AG20443 (cell line): ENCODE measurements at regions not wholly inside any gene's neighbourhood (a gene's known extent, or its start where the extent isn't known, plus 50 kb on each side); places are given as distances from the start of the nearest gene placed in this dataset.
A peak's percentile ranks its signal among the peaks of the same experiment; 100 is the strongest.

Experiments used
- DNase-seq: peaks from one replicate; pipeline ENCODE4 v3.0.0; 2012; ENCODE audit warnings: low spot score, mixed read lengths

DNA sequence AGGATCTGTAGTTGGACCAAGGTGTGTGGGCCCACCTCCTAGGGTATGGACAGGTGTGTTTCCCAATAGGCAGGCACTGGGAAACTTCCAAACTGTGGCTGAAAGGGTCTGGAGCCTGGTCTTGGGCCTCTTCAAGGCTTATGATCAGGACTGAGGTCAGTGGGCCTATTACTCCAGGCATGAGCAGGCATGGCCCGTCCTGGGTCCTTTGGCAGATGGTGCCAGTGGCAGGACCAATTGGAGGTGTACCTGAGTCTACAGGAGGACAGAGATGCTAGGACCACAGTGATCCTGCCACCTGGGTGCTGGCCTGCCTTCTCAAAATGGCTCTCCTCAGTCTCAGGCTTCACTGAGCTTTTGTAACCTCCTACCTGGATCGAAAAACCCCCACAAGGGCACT is 95.4 kb downstream of the RAB18 start:
- no peak for DNase-seq

DNA sequence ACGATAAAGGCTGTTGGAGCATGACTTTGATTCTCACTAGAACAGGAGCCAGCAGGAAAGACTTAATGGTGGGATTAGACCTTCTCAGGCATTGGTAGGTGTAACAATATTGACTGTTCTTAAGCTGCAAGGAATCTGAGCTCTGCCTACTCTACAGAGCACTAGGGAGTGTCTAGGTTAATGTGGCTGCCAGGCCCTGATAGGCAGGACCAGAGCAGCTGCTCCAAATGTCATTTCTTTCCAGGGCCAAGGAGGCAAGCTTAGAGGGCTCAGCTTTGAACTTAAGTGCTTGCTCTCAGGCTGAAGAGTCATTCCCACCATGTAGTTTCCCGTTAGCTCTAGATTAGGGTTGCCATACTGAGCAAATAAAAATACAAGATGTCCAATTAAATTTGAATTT is 96.8 kb downstream of the RAB18 start:
- no peak for DNase-seq

DNA sequence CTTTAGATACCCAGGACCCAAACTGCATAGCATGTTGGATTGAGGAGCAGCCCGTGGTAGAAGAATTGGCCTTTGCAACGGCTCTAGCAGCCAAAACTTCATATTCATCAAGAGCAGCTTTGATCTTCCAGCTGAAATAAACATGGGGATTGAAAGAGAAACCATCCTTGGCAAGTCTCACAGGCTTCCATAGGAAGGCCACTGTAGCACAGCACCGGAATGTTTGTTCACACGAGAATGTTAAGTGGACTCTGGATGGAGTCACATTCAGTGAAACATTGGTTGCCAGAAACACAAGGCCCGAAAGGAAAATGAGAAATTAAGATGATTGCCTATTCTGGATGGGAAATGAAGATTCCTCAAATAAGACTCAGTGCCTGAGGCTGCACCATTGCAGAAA is 97.4 kb downstream of the RAB18 start:
- DNase-seq = peak; percentile 39

DNA sequence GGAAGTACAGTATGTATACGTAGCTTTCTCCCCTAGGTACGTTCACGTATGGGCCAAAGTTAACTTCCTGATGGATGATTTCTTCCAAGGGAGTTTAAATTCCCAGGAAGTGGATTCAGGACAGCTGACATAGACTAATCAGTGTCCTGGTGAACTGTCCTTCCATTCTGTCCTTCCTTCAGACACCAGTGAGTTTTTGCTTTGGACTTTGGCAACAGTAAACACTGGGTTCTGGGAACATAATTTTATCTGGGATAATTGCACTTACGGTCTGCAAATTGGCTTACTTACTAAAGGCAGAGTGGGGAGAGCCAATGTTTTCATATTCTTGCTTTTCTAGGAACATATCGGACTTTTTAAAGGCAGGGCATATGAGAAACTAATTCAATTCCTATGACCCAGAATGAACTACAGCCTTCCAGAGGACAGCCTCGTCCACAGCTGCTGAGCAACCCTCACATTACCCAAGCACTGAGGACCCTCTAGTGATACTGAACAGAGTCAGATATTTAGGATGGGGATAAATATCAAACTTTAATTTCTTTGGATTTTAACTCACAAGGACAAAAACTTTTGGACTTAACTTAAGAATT is 97.9 kb downstream of the RAB18 start:
- DNase-seq = no peak

DNA sequence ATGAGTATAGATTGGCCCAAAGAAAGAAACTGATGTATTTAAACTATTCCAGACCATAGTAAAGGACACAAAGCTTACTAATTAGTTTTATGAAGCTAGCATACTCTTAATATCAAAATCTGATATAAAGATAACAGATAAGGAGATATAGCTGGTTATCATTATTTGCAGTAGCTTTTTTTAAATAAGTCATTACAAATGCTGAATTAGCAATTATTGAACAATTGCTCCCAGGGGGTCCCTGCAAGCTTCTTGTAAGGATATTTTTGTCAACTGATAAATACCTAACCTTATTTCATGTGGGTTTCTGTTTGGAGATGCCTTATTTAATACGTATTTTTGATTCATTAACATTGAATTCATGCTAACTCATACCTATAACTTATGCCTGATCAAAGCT is 99.0 kb downstream of the RAB18 start:
- no peak for DNase-seq

DNA sequence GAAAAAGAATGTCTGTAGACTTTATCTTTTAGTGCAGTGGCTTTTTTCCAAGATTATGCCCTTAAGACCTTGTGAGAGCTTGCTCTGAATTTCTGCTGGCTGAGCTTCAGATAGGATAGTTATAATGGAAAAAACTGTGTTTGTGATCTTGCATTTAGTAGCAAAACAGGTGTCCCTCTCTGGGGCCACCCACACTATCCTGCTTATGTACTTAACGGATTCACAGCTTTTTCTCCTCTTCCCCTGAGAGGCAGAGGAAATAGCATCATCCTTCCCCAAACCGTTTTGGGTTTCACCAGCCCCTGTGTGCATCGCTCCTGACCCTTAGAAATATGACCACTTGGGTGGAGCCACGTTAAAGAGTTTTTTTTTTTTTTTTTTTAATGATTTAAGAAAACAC is 101.2 kb downstream of the RAB18 start:
- no peak for DNase-seq

DNA sequence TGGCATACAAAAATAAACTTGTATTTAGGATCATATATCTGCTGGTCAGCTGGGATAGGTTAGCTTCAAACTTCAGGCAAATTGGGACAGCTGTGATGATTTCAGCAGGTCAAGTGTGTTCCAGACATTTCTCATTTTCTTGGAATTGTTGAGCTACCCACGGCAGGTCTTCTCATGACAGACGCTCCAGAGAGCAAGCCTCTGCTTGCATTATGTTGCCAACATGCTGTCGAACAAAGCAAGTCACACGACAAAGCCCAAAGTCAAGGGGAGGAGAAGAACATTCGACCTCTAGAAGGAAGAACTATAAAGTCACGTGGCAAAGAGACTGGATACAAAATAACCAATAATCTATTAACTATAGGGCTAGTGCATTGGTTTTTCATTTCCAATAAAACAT is 103.5 kb downstream of the RAB18 start:
- no peak for DNase-seq

DNA sequence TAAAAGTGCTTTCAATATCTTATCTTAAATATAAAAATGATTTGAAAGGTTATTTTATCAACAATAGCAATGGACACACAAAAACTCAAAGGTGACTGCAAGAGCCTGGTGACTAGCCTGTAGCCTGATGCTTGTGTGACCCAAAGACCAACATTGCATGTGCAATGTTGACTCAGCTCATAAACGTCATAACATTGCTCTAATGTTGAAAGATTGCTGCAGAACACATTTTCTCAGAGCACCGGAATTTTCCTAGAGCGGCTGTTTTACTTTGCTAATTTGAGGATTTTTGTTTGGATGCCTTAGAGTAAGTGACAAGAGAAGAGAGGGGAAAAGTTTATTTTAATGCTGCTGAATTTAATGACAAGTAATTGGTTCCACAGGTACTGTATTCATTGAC is 107.1 kb downstream of the RAB18 start:
- peak; percentile 87 for DNase-seq

DNA sequence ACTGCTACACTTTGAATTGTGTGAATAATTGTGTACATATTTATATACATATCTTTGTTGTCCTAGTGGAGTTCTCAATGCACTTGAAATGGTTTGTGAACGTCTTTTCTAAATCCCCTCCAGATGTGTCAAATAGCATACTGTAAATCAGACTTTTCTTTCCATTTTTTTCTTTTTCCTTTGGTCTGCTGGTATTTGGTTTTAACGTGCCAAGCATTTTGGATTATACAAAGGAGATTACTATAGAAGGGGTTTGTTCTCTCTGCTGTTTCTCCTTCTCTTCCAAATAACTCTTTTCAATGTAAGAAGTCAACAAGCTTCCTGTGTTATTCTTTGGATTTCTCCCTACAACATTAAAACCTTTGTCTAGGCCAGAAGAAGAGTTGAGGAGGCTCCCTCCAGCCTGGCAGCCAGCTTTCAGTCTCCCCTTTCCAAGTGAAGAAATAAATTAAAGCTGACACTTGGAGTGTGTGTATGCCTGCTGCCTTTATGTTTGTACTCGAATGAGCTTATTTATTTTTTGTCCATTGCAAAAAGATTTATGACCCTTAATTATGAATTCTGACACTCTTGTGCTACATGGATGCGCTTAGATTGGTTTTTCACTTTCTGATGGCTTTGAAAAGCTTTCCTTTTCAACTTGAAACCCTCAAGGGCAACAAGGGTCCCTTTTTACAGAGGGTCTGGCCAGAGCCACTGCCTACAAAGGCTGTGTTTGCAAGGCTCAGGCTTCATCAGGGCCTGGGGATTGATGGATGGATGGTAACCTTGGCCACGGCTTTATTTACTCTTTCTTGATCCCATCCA is 107.8 kb downstream of the RAB18 start:
- no peak for DNase-seq

DNA sequence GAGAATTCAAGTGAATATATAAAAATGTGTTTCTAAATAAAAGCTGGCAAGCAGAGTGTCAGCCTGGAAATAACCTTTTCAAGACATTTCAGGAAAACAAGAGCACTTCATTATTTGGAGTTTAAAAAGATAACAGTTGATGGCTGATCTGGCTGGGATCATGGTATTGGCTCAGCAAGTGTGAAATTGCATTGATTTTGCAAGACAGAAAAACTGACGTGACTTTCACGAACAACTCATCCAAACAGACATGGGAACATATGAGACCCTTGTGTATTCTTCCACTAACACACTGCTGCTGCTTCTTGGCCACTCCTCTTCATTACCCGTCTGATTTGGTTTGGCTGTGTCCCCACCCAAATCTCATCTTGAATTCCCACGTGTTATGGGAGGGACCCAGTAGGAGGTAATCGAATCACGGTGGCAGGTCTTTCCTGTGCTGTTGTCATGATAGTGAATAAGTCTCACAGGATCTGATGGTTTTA is 108.5 kb downstream of the RAB18 start:
- DNase-seq = no peak

DNA sequence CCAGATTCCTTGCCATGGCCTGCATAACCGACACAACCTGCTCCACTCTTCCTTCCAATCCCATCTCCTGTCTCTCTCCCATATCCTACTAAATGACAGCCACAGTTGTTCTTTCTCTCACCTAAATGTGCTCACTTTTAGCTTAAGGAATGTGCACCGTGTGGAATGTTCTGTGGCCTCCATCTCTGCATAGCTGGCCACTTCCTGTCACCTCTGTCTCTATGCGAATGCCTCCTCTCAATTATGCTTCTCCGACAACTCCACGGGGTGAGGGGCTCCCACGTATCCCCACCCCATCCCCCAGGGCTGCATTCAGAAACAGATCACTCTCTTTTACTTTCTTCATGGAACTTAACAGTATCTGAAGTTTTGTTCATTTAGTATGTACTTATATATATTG is 110.7 kb downstream of the RAB18 start:
- no peak for DNase-seq

DNA sequence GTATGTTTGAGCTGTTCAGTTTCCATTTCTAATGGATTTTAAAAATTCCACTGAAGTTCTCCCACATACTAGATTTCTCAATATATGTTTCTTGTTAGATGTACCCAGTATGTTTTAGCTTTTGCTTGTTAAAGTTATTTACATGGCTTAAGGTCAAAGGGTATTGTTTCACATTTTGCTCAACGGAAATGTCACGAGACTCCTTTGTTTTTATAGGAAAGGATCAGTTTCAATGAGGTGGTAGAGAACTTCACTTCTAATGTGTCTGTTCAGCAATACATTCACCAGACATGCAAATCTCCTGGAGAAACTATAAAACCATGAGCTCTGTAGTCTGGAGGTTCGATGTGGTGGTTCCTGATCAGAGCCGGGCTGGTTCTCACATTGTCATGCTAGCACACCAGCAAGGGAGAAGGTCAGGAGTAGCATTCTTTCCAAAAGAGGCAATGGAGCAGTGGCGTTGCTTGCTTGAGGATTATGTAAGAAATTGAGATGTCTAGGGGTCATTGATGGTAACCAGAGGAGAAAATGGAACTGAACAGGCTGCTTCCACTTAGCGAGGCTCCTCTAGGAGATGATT is 114.0 kb downstream of the RAB18 start:
- no peak for DNase-seq

DNA sequence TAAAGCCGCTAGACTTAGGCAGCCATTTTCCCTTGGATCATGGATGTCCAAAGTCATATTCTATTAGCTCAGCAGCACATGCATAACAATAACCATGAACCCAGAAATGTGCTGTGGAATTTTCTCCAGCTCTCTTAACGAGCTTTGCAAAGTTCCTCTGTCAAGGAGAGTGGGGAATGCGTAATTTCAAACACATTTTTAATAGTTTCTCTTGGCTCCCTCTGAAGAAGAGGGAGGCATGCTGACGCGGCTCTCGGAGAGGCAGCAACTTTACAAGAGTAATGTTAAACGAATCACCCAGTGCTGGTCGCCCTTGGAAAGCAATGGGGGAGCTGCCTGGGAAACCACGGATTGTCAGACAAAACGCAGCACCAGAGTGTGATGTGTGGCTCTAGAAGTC is 114.8 kb downstream of the RAB18 start:
- DNase-seq = peak; percentile 64

DNA sequence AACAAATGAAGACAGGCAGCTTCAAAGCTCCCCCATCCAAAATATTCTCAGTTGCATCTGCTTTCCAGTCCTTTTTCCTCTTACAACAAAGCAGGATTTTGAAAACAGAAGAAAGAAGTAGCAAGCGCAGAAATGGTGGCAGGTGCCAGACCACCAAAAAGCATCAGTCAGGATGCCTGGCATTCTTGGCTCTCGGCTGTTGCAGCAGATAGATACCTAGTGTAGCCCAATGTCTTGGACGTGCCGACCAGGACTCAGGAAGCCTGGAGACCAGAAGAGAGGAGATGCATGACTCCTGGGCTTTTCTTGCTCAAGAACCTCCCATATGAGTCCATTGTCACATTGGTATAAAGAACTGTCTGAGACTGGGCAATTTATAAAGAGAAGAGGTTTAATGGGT is 115.2 kb downstream of the RAB18 start:
- no peak for DNase-seq

DNA sequence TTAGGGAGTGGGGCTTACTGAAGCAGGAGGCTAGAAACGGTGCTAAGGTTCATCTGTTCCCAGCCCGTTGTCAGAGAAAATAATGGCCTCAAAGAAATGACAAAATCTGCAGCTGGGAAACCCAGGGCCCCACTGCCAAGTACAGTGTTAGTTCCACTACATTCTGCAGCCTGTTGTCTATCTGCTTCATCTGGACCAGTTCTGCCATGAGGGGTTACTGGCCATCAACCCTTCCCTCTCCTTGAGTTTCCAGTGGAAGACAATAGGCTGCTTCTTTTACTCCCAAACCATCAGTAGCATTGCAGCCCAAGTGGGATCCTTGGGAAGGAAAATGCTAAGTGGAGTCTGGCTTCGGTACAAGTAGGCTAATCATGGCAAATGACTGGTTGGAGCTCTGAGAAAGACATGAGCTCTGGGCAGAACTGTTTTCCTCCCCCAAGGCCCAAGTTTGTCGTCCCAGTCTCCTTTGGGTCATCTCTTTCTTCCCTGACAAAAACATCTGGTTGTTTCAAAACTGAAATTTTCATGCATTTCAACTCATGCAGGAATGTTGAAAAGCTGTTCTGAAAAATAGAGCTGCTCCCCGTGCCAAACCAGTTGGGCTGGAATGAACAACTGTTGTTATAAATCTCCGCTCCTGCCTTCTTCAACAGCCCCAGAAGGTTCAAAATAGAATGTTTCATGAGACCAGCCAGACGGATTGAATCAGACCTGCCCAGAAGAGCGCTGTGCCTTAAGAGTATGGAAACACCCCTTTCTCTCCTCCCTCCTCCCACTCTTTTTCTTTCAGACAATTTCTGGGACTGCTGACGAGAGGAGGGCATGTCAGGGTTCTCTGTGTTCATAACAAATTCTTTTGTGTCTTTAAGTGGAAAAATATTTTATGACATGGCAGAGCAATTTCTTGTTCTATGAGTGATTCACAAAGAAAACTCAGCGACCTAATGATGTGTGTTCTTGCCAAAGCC is 116.6 kb downstream of the RAB18 start:
- DNase-seq = peak; percentile 85

DNA sequence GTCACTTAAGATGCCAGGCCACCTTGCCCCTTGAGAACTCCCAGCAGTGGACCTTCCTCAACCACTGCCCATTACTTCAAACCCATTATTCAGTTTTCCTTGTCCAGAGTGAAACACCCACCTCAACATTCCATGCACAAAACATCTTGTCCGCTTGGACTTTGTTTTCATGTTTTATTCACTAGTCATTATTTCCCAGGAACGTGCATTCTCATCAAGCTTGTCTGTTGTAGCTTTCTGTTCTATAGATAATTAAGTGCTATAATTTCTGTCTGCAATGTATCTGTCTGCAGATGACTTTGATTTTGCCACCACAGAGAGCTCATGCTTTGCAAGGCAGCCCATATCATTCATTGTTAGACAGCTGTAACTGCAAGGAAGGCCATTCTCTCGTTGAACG is 117.4 kb downstream of the RAB18 start:
- DNase-seq = no peak

DNA sequence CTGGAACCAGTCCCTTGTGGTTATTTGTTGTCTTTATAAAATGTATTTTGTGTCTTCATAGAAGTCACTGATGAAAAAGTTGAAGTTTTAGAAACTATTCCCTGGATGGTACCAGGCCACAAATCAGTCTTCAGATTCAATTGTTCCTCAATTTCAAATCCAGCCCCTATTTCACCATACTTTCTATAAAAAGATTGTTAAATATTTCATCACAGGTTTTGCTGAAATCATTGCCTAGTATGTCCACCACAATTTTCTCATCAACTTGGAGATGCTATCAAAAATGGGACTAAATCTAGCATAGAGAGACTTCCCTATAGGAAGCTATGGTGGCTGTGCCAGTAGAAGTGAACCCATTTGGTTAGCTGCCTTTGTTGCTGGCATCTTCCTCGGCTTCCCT is 118.5 kb downstream of the RAB18 start:
- no peak for DNase-seq
